Mesothelial cell of epicardium (in vitro differentiated cells): ENCODE measurements at regions not wholly inside any gene's neighbourhood (a gene's known extent, or its start where the extent isn't known, plus 50 kb on each side); places are given as distances from the start of the nearest gene placed in this dataset.
"Not testable (repeated sequence)": the region's sequence is repeated elsewhere in the genome, so short reads cannot be mapped to it uniquely, and the experiment has no call there.

Experiments
- DNase-seq, 2 experiments: peaks; one replicate each; pipeline ENCODE4 v3.0.0; 2021; ENCODE audit warnings: low spot score in 2 of 2; ENCODE audit not compliant: unreplicated experiment in 2 of 2
- H3K27ac Mint-ChIP-seq: 2 replicates; pipeline ENCODE4 v1.8.0; 2021; ENCODE audit warnings: mixed read lengths
- H3K27me3 Mint-ChIP-seq: 2 replicates; pipeline ENCODE4 v1.8.0; 2021; ENCODE audit warnings: low read depth, mixed read lengths
- H3K36me3 Mint-ChIP-seq: 2 replicates; pipeline ENCODE4 v1.8.0; 2021; ENCODE audit warnings: mixed read lengths
- H3K4me1 Mint-ChIP-seq: 2 replicates; pipeline ENCODE4 v1.8.0; 2021; ENCODE audit warnings: mixed read lengths
- H3K4me3 Mint-ChIP-seq: 2 replicates; pipeline ENCODE4 v1.8.0; 2021; ENCODE audit warnings: mild to moderate bottlenecking, moderate library complexity, mixed read lengths
- H3K9me3 Mint-ChIP-seq: 2 replicates; pipeline ENCODE4 v1.8.0; 2021; ENCODE audit warnings: mixed read lengths
- CTCF ChIP-seq: fragments of 200-600 bp; sonication (generic); IDR thresholded peaks from one replicate; pipeline ENCODE4 v1.5.0; 2021; ENCODE audit warnings: antibody characterized with exemption; ENCODE audit not compliant: unreplicated experiment

DNA sequence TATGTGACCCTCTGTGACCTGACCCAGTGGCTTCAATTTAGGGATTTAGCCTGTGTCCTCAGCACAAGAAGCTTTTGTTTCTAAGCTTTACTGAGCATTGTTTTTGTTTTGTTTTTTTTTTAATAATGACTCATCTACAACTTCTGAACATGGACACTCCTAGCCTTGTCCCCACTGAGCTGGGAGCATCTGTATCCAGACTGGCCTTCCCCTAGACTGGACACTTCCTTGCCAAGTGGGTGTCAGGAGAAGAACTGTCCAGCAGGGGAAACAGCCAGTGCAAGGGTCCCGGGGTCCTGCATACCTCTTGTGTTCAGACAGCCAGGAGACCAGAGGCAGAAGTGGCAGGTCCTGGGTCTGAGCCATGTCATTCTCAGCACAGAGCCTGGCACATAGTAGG is 108.6 kb downstream of the TMEM130 start:
- no peak for TF ChIP-seq CTCF
- H3K4me3 Mint-ChIP-seq, result no peak overlapping the region
- peaks cover 12% of the 10 kb centered on the region for H3K27me3 Mint-ChIP-seq
- peaks cover 5% of the 10 kb centered on the region for H3K4me1 Mint-ChIP-seq
- no peaks in the 10 kb centered on the region for H3K36me3 Mint-ChIP-seq
- peaks cover 13% of the 10 kb centered on the region for H3K9me3 Mint-ChIP-seq
- no peak overlapping the region for H3K27ac Mint-ChIP-seq
- no peak for DNase-seq

GRCh38 chr7:98762620-98763019 is 107.2 kb downstream of the TMEM130 start:
- H3K9me3 Mint-ChIP-seq, result peaks cover 13% of the 10 kb centered on the region
- no peak overlapping the region for H3K27ac Mint-ChIP-seq
- no peak for TF ChIP-seq CTCF
- peaks cover 5% of the 10 kb centered on the region for H3K4me1 Mint-ChIP-seq
- no peak overlapping the region for H3K4me3 Mint-ChIP-seq
- no peak for DNase-seq
- H3K27me3 Mint-ChIP-seq, result peaks cover 11% of the 10 kb centered on the region
- no peaks in the 10 kb centered on the region for H3K36me3 Mint-ChIP-seq

GRCh38 chr7:98763441-98763840 is 106.4 kb downstream of the TMEM130 start:
- DNase-seq, result no peak
- no peak overlapping the region for H3K4me3 Mint-ChIP-seq
- H3K27me3 Mint-ChIP-seq, result peaks cover 11% of the 10 kb centered on the region
- H3K9me3 Mint-ChIP-seq, result peaks cover 8% of the 10 kb centered on the region
- H3K4me1 Mint-ChIP-seq, result peaks cover 5% of the 10 kb centered on the region
- no peak overlapping the region for H3K27ac Mint-ChIP-seq
- no peak for TF ChIP-seq CTCF
- no peaks in the 10 kb centered on the region for H3K36me3 Mint-ChIP-seq

DNA sequence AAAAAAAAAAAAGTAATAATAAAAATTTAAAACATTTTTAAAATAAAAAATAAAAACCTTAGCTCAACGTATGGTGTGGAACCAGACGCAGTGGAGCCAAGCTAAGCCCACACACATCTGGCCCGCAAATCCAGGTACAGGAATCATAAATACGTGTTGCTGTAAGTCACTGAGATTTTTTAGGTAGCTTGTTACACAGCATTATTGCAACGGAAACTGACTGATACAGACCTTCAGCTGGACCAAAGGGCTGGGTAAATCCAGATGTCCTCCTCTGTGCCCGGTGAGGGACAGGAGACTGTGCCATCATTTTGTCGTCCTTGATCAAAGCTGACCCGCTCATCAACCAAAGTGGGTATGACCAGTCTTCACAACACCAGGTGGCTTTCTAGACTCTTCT is 104.9 kb downstream of the TMEM130 start:
- H3K4me1 Mint-ChIP-seq, result peaks cover 5% of the 10 kb centered on the region
- H3K36me3 Mint-ChIP-seq, result no peaks in the 10 kb centered on the region
- H3K4me3 Mint-ChIP-seq, result no peak overlapping the region
- no peaks in the 10 kb centered on the region for H3K9me3 Mint-ChIP-seq
- DNase-seq, result no peak
- TF ChIP-seq CTCF, result no peak
- H3K27ac Mint-ChIP-seq, result no peak overlapping the region
- peaks cover 6% of the 10 kb centered on the region for H3K27me3 Mint-ChIP-seq

GRCh38 chr7:98770085-98770484 is 99.7 kb downstream of the TMEM130 start:
- H3K9me3 Mint-ChIP-seq, H3K4me3 Mint-ChIP-seq: not testable (repeated sequence)
- H3K4me1 Mint-ChIP-seq, result peaks cover 10% of the 10 kb centered on the region

GRCh38 chr7:98771519-98771918 is 98.3 kb downstream of the TMEM130 start:
- H3K36me3 Mint-ChIP-seq, result no peaks in the 10 kb centered on the region
- no peak overlapping the region for H3K27ac Mint-ChIP-seq
- no peaks in the 10 kb centered on the region for H3K9me3 Mint-ChIP-seq
- peaks cover 10% of the 10 kb centered on the region for H3K4me1 Mint-ChIP-seq
- no peak overlapping the region for H3K4me3 Mint-ChIP-seq
- no peak for TF ChIP-seq CTCF
- no peak for DNase-seq
- peaks cover 3% of the 10 kb centered on the region for H3K27me3 Mint-ChIP-seq

More at GRCh38 chr7:98770085-98770484, 99.7 kb downstream of the TMEM130 start:
- not testable (repeated sequence) for DNase-seq, H3K27ac Mint-ChIP-seq, H3K36me3 Mint-ChIP-seq, H3K27me3 Mint-ChIP-seq
